ENCODE measurements at regions not wholly inside any gene's neighbourhood (a gene's known extent, or its start where the extent isn't known, plus 50 kb on each side); places are given as distances from the start of the nearest gene placed in this dataset.
"Not testable (repeated sequence)": the region's sequence is repeated elsewhere in the genome, so short reads cannot be mapped to it uniquely, and the experiment has no call there.

DNA sequence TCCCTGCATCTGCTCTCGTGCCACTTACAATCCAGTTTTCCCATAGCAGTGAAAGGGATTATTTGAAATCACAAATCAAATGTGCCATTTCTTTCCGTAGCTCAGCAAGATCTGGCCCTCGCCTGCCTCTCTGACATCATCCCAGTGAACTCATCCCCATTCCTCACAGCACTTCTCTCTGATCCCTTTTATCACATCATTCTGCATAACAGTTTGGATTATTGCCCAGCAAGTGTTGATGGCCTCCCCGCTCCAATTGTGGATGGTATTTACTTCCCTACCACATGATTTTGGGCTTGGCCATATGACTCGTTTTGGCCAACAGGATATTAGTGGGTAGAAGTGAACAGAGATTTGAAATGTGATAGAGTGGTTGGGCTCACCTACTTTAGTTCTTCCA, 185.0 kb downstream of the NPIPA7 start:
- DNase-seq = not testable (repeated sequence)

DNA sequence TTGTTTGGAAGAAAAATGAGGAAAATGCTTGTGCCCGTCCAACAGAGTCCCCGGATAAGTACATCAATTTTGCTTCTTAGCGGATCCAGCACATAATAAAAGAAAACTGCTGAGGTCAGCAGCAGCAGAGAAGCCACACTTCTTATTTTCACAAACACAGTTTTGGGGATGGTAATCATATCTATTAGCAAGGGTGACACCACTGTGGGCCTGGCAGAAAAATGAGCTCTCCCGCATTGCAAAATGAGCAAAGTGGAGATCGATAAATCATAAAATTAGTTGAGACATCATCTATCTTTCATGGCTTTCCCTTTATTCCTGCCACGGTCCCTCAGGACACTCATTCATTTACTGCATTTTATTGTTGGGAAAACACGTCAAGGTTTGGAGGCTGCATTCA, 186.4 kb downstream of the NPIPA7 start:
- DNase-seq = not testable (repeated sequence)

DNA sequence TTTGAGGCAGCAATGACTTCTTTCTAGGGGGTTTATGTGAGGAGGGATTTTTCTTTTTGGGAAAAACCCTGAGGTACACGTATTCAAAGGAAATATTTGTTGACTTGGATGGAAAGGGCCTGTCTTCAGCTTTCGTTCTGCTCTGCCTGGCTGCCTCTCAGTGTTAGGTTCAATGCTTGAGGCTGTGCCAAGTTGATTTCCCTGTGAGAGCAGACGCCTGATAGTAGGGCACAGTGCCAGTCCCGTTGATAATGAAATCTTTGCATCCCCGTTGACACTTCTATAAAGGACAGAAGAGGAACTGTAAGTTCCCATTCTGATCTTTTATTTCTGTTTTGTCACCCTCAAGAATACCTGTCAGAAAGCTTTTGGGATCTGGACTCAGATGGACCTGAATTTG, 191.1 kb downstream of the NPIPA7 start:
- peak; percentile 8 for DNase-seq

DNA sequence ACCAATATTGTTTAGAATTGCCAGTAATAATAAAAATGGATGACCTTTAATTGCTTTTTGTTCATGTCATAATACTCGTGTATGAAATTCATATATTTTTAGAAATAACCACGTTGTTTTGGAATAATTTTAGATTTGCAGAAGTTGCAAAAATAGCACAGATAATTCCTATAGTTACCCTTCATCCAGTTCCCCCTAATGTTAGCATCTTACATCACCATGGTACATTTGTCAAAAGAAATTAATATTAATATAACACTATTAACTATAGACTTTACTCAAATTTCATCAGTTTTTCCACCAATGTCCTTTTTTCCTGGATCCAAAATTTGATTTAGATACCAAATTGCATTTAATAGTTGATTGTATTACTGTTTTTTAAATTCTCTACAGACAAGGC, 191.9 kb downstream of the NPIPA7 start:
- DNase-seq = not testable (repeated sequence)

DNA sequence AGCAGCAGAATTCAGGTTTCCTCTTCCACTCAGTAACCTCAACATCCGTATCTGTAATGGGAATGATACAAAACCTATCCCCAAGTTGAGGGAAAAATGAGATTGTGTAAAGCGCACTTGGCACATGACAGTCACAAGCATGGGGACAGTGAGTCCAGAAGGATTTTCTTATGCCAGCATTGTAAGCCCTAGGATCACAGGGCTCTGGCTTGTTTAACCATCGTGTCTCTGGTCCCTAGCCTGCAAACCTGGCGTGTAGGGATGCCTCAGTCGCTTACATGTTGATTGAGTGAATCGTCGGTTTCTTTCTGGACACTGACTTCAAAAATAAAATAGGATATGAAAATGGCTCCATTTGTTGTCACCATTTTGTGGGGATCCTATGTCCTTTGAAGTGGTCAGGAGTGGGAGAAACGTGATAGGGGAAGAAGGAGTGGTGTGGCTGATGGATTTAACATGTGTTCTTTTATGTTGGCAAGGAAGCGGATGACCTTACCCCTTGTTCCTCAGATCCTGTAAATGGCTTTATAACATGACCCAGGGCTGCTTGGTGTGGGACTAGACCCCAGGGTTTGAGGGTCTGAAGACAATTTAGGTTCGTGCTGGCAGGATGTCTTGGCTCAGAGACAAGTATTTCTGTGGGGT, 193.3 kb downstream of the NPIPA7 start:
- not testable (repeated sequence) for DNase-seq

DNA sequence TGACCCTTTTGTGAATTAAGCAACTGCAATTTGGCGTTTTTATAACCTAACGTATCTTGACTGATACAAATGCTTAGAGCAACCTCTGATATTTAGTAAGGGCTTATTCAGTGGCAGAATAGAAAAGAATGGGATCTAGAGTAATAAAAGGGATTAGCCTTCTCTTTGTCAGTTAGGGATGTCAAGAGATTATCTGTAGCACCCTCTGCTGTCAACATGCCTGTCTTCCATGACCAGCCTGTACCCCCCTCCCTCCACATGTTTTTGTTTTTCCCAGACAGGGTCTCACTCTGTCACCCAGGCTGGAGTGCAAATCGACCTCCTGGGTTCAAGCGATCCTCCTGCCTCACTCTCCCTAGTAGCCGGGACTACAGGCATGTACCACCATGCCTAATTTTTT, 198.1 kb downstream of the NPIPA7 start:
- DNase-seq = peak; percentile 1

DNA sequence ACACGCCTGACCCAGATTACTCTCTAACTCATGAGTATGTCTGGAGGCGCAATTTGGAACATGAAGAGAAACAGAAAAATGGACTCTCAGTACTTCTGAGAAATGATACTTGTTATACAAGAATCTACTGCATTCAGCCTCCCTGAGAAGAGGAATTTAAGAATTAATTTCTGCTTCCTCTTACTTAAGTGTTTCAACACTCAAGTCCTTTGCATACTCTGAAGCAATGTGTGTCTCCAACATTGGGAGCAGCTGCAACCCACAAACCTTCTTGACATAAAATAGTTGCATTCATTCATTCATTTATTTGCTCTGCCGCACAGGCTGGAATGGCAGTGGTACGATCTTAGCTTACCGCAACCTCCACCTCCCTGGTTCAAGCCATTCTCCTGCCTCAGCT, 199.8 kb downstream of the NPIPA7 start:
- DNase-seq = no peak

DNA sequence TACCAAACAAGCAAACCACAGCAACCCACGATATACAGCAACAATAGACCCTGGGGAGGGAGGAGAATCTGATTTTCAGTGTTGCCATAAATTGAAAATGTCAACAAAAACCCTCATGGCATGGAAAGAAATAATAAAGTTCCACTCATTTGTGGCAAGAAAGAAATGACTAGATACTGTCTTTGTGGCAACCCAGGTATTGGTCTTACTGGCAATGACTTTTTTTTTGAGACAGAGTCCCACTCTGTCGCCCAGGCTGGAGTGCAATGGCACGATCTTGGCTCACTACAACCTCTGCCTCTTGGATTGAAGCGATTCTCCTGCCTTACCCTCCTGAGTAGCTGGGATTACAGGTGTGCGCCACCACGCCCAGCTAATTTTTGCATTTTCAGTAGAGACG, 204.0 kb downstream of the NPIPA7 start:
- DNase-seq = not testable (repeated sequence)

DNA sequence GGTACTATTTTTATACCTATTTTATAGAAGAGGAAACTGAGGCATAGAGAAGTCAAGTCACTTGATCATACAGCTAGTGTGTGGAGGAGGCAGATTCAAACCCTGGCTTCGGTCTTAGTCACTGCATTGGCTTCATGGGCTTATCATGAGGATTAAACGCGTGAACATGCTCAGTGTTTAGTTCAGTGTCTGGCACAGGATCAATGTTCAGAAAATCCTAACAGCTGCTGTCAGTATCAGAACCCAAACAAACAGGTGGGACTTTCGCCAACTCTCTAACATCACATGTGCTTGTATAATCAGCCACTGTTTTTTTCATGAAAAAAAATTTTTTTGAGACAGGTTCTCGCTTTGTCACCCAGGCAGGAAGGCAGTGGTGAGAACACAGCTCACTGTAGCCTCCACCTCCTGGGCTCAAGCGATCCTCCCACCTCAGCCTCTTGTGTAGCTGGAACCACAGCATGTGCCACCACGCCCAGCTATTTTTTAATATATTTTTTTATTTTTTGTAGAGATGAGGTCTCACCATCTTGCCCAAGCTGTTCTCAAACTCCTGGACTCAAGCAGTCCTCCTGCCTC, 207.2 kb downstream of the NPIPA7 start:
- peak; percentile 94 for DNase-seq

DNA sequence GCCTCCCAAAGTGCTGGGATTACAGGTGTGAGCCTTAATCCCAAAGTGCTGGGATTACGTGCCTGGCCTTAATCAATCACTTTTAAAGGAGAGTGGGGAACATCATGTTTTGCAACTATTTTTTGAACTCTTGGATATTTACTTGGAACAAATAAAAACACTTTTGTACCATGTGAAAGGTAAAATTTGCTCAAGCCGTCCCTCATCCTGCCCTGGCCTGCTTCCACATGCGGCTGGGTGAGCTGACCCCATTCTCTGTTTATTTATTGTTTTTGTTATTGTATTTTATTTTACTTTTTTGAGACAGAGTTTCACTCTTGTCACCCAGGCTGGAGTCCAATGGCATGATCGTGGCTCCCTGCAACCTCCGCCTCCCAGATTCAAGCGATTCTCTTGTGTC, 208.0 kb downstream of the NPIPA7 start:
- DNase-seq = not testable (repeated sequence)

DNA sequence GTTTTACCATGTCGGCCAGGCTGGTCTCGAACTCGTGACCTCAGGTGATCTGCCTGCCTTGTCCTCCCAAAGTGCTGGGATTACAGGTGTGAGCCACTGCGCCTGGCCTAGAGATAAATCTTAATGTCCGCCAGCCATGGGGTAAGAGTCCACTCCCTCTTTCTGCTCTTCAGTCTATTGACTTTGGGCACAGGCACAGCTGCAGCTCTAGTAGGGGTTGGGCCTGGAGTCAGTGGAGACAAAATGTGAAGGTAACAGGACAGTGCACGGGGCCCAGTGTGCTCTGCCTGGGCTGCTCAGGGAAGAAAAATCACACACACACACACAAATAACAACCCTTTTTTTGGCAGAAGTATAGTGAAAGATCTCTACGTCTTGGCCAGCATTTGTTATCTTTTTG, 209.5 kb downstream of the NPIPA7 start:
- not testable (repeated sequence) for DNase-seq

DNA sequence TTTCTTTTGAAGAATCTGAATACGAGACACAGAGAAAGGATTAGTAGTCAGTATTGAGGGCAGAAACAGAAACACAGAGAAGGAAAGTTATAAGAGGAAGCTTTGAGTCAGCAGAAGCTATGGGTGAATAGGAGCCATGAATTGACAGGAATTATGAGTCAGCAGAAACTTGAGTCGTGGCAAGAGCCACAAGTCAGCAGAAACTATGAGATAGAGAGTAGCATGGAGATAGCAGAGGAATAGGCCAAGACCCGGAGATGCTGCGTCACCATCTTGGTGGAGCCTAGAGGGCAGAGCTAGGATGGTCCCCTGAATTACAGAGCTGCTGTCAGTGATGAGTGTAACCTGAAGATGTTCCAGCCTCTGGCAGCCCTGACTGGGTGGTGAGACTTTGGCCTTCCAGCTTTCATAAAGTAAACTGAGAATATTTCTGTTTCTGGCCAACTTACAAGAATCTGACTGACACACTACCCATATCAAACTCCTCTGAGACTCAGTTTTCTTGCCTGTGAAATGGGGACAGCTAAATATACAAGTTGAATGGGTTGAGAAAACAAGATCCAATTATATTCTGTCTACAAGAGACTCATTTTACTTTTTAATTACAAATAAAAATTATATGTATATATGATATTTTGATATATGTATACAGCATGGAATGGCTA, 211.8 kb downstream of the NPIPA7 start:
- DNase-seq = not testable (repeated sequence)

DNA sequence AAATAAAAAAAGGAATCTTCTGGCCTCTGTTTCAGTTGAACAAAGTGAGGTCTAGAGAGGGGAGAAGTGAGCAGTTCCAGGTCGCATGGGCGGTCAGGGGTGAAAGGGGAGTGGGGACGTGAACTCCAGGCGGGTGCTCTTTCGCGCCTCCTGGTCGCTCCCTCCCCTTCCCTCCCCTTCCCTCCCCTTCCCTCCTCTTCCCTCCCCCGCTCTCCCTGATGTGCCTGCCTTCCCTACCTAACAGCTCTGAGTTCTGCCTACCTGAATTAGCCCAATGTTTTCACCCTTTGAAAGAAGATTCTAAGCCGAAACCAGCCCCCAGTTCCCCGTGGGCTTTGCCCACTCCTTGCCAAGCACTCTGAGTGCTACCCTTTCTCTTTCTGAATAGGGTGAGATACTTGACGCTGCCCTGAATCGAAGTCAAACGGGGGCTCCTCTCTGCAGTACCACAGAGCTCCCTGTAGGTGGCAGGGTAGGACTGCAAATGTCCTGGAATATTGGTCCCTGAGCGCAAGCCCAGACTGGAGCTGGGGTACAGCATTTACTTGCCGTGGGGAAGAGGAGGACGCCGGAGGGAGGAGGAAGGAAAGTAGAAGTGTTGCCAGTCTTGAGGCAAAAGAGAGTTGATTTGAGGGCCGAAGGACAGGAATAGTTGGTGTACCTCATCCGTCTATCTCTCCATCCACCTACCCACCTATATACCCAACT, 214.4 kb downstream of the NPIPA7 start:
- DNase-seq = not testable (repeated sequence)

DNA sequence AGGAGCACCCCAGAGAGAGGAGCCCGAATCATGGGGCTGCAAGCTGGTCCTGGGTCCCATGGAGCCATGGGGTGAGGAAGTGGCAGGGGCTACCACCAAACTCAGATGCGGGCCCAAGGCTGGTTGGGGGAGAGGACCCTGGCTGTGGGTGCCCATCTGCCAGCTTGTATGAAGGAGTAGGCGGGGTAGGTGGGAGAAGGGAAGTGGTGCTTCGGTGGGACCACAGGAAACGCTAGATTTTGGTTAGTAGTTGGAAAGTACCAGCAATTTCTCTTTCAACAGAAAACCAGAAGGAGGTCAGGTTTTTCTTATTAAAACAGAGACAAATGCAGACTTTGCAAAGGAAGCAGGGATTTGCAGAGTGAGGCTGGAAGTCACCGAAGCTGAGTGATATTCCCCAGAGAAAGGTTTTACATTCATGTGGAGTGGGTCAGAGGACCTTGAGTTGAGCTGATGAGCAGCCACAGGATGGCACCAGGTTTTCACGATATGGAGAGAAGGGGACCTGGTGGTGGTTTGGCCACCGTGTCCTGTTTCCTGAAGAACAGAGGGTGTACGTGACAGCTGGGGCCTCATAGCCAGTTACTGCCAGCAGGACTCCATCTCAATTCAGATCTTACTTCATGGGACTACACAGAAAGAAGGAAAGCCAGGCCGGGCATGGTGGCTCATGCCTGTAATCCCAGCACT, 216.2 kb downstream of the NPIPA7 start:
- not testable (repeated sequence) for DNase-seq

DNA sequence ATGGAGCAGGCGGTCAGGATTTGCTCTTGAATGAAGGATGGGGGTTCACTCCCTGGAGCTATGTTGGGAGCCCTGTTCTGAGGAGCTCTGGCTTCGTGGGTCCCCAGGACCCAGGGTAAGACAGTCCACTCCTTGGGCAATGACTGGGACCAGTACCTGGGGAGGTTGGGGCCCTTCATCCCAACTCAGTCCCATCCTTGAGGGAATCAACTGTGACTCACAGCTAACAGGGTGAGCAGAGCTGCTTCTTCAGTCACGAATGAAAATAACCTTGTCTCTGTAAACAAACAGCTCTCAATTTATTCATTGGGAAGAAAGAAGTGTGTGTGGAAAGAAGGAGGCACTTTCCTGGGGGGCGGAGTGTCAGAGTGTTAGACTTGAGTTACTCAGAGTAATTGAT, 222.3 kb downstream of the NPIPA7 start:
- DNase-seq = not testable (repeated sequence)

DNA sequence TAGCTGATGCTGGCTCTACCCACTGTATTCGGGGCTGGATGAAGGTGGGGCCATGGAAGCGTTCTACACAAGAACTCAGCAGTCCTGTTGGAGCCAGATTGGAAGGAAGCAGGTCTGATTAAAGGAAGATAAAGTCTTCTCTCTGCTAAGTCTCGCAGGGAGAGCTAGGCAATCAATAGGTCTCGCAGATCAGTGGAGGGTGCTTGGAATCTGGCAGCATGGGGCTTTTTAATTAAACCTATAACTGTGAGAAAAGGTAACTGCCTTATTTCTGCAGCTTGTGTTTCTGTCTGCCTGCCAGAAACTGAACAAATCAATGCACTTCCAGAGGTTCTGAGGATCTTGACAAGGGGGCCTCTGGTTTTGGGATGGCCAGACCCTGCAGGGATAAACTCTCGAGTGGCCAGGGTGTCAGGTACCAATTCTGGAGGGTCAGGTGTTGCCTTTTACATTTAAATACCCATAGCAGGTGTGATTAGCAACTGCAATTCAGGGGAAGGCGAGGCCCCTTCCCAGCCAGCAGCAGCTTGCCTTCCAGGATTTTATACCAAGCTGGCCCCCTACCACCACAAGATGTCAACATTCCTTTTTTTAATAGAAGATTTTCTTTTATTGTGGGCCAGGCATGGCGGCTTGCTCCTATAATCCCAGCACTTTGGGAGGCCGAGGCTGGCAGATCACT, 228.6 kb downstream of the NPIPA7 start:
- not testable (repeated sequence) for DNase-seq

DNA sequence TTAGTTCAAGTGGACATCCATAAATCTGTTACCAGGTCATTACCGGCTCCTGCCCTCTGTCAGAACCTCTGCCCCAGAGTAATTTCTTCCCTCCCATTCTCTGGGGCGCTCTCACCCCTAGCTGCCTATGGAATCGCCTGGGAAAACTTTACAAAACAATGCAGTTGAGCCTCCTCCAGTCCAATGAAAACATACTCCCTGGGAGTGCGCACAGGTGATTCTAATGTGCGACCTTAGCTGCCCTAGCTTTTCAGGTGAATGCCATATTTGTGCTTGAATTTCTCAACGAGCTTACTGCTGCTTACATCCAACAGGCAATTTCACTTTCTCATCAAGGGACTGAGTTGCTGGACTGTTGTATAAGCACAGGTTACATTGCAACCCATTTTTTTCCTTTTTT, 230.7 kb downstream of the NPIPA7 start:
- not testable (repeated sequence) for DNase-seq

DNA sequence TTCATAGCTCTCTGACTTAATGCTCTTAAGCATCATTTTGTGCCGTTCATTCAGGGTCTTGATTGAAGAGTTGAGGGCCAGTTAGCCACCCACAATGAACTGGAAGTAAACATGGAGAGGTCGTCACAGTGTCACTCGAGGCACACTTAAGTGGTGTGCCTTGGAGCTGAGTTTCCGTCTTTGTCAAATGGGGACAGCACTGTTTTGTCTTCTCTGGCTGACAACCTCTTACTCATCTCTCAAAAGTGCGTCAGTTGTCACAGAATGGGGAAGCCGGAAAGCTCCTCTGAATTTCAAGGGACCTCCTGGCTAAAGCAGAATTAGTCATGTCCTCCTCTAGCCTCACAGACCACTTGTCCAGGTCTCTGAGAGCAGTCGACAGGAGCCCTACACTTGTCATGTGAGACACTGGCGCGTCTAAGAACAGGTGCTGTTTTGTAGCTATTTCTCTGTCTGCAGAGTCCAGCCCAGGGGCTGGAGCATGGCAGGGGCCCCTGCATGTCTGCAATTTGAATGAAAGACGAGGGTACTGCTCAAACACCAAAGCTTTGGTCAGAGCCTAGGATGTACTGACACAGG, 231.5 kb downstream of the NPIPA7 start:
- DNase-seq = not testable (repeated sequence)

DNA sequence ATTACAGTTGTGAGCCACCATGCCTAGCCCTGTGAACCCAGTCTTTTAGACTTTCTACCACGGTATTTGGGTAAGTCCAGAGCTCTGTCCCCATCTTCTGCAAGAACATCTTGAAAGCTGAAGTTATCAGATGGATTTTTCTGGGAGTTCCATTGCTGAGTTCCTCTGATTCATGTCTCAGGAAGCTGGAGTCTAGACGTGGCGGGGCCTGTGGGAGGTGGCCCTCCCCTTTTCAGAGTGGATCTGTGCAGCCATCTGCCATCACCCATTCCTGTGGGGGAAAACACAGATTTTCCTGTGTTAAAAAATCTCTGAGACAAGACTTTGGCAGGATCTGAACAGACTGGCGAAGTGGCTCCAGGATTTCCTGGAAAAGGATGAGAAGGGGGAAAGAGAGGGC, 234.3 kb downstream of the NPIPA7 start:
- not testable (repeated sequence) for DNase-seq

DNA sequence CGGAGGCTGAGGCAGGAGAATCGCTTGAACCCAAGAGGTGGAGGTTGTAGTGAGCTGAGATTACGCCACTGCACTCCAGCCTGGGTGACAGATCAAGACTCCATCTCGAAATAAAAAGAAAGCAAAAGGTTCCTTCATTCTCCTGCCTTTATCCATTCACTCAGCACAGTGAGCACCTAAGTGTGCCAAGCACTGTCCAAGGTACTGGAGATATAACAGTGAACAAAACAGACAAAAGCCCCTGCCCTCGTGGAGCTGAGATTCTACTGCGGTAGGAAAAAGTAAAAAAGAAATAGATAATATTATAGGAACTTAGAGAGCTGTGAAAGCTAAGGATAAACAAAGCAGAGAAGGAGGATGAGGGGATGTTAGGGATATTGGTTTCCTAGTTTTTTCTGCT, 235.5 kb downstream of the NPIPA7 start:
- DNase-seq = not testable (repeated sequence)

DNA sequence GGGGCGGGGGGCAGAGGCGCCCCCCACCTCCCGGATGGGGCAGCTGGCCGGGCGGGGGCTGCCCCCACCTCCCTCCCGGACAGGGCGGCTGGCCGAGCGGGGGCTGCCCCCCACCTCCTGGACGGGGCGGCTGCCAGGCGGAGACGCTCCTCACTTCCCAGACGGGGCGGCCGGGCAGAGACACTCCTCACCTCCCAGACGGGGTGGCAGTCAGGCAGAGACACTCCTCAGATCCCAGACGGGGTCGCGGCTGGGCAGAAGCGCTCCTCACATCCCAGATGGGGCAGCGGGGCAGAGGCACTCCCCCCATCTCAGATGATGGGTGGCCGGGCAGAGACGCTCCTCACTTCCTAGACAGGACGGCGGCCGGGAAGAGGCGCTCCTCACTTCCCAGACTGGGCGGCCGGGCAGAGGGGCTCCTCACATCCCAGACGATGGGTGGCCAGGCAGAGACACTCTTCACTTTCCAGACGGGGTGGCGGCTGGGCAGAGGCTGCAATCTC, 240.1 kb downstream of the NPIPA7 start:
- not testable (repeated sequence) for DNase-seq

DNA sequence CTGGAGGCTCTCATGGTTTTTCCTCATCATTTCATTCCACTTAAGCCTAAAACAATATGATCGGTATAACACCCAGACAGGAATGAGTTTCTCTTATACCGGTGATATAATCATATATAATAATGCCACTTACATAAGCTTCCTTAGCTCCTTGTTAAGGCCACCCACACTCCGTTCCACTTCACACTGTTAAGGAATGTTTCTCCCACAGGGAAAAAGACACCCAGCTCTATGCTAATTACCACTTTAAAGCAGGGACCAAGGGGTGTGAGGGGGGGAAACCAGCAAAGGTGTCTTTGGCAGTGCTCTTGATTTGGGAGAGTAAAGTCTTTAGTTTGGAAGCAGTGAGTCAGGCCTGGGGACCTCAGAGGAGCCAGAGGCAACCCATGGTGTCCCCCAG, 245.4 kb downstream of the NPIPA7 start:
- DNase-seq = not testable (repeated sequence)

All from NCI-H1694 treated with DMSO at 0.1 percent for 48 hours (cell line).